HCT116 (cell line): ENCODE measurements at regions not wholly inside any gene's neighbourhood (a gene's known extent, or its start where the extent isn't known, plus 50 kb on each side); places are given as distances from the start of the nearest gene placed in this dataset.

Experiments
- ATAC-seq: fragments of 200-7000 bp; cut with Tn5 transposase; 2 replicates; pipeline ENCODE4 v1.9.1; 2020; ENCODE audit warnings: mild to moderate bottlenecking, moderate library complexity
- BruUV-seq: library from RNA; stranded (reverse); fragments of 400-500 nt; replicated peaks from 2 replicates; lab custom pipeline; 2021; lab: Mats Ljungman, UMichigan
- CTCF ChIA-PET: fragments of 300-600 bp; sonication (Branson Sonifier 250); formaldehyde crosslinking; loops from one replicate; lab custom pipeline; 2021; ENCODE audit warnings: antibody characterized with exemption; lab: Charles Lee
- POLR2A ChIA-PET: fragments of 300-600, 350-600 bp; sonication (Branson Sonifier 250); formaldehyde crosslinking; loops from one replicate; lab custom pipeline; 2021; ENCODE audit warnings: antibody characterized with exemption; lab: Charles Lee
- RAD21 ChIA-PET, 2 experiments: fragments of 300-600 bp; sonication (Branson Sonifier 250); formaldehyde crosslinking; loops; one replicate each; lab custom pipeline; 2023; ENCODE audit warnings: low total read pairs in 2 of 2; ENCODE audit not compliant: uncharacterized antibody in 2 of 2, unreplicated experiment in 2 of 2, low non-redundant PET in 1 of 2; lab: Charles Lee
- DNase-seq: peaks from one replicate; pipeline ENCODE4 v3.0.0-alpha.2; 2010; ENCODE audit warnings: low read depth, low spot score
- H2AFZ ChIP-seq: fragments of 200-600 bp; shearing (Covaris generic), sonication (generic); 2 replicates; pipeline ENCODE4 v1.6.1; 2017; ENCODE audit warnings: low read depth, mixed run types, mixed read lengths, antibody characterized with exemption, low read length; ENCODE audit not compliant: poor library complexity, severe bottlenecking
- H3K27ac ChIP-seq: 2 replicates; pipeline ENCODE4 v1.5.1; 2012; ENCODE audit warnings: low read depth, low read length
- H3K27me3 ChIP-seq: fragments of 200-600 bp; sonication (generic); 2 replicates; pipeline ENCODE4 v1.6.1; 2016; ENCODE audit warnings: mixed run types, low read length, mixed read lengths; ENCODE audit not compliant: insufficient read depth
- H3K36me3 ChIP-seq, 2 experiments: fragments of 200-500 bp in 1 of 2; fragments of 200-600 bp in 1 of 2; sonication (Bioruptor generic) in 1 of 2; sonication (generic) in 1 of 2; 2 replicates each; pipeline versions ENCODE4 v1.5.1 to v1.6.1; 2014 to 2016; ENCODE audit warnings: low read length in 2 of 2, inconsistent platforms in 1 of 2, mixed read lengths in 1 of 2, mixed run types in 1 of 2; ENCODE audit not compliant: insufficient read depth in 2 of 2, control insufficient read depth in 1 of 2
- H3K4me1 ChIP-seq, 2 experiments: fragments of 200-600 bp in 1 of 2; sonication (generic) in 1 of 2; 2 replicates each; pipeline versions ENCODE4 v1.5.1 to v1.6.1; 2012 to 2017; ENCODE audit warnings: low read length in 2 of 2, inconsistent platforms in 1 of 2, mild to moderate bottlenecking in 1 of 2, mixed read lengths in 1 of 2, mixed run types in 1 of 2, moderate library complexity in 1 of 2; ENCODE audit not compliant: insufficient read depth in 2 of 2, control insufficient read depth in 1 of 2
- H3K4me2 ChIP-seq: fragments of 200-600 bp; sonication (generic); 2 replicates; pipeline ENCODE4 v1.6.1; 2017; ENCODE audit warnings: mixed run types, low read length, mixed read lengths
- H3K4me3 ChIP-seq, 2 experiments: fragments of 200-600 bp in 1 of 2; sonication (generic) in 1 of 2; replicated peaks in 1 of 2; 2 replicates each; pipeline ENCODE4 v1.5.1; 2011 to 2016; ENCODE audit warnings: low read length in 2 of 2, control low read depth in 1 of 2, low read depth in 1 of 2, mild to moderate bottlenecking in 1 of 2, mixed read lengths in 1 of 2, mixed run types in 1 of 2
- H3K79me2 ChIP-seq: fragments of 200-600 bp; sonication (generic); 2 replicates; pipeline ENCODE4 v1.6.1; 2017; ENCODE audit warnings: mild to moderate bottlenecking, mixed run types, low read length, moderate library complexity, mixed read lengths; ENCODE audit not compliant: insufficient read depth
- H3K9ac ChIP-seq: fragments of 200-600 bp; sonication (generic); 2 replicates; pipeline ENCODE4 v1.6.1; 2016; ENCODE audit warnings: low read length, mixed read lengths
- H3K9me2 ChIP-seq: fragments of 200-600 bp; sonication (generic), shearing (Covaris generic); 2 replicates; pipeline ENCODE4 v1.6.1; 2017; ENCODE audit warnings: mixed run types, mild to moderate bottlenecking, moderate library complexity; ENCODE audit not compliant: insufficient read depth
- H3K9me3 ChIP-seq, 2 experiments: fragments of 200-500 bp in 1 of 2; fragments of 200-600 bp in 1 of 2; sonication (Bioruptor generic) in 1 of 2; sonication (generic) in 1 of 2; 2 replicates each; pipeline ENCODE4 v1.6.1; 2014 to 2017; ENCODE audit warnings: low read length in 2 of 2, mixed read lengths in 2 of 2, inconsistent platforms in 1 of 2, low read depth in 1 of 2, mild to moderate bottlenecking in 1 of 2, mixed run types in 1 of 2, moderate library complexity in 1 of 2; ENCODE audit not compliant: control insufficient read depth in 1 of 2, insufficient read depth in 1 of 2
- H4K20me1 ChIP-seq: fragments of 200-600 bp; sonication (generic), shearing (Covaris generic); 2 replicates; pipeline ENCODE4 v1.6.1; 2017; ENCODE audit warnings: mixed run types, mild to moderate bottlenecking, moderate library complexity; ENCODE audit not compliant: insufficient read depth
- CBX3 ChIP-seq: IDR thresholded peaks from 2 replicates; pipeline ENCODE4 v1.6.1; 2012; ENCODE audit warnings: low read depth
- CEBPB ChIP-seq: IDR thresholded peaks from 2 replicates; pipeline ENCODE4 v1.6.1; 2012; ENCODE audit warnings: low read depth
- EGR1 ChIP-seq: IDR thresholded peaks from 2 replicates; pipeline ENCODE4 v1.6.1; 2012; ENCODE audit warnings: low read depth
- FOSL1 ChIP-seq: IDR thresholded peaks from 2 replicates; pipeline ENCODE4 v1.6.1; 2012; ENCODE audit warnings: low read depth
- JUND ChIP-seq: IDR thresholded peaks from 2 replicates; pipeline ENCODE4 v1.6.1; 2012
- POLR2A ChIP-seq: IDR thresholded peaks from 2 replicates; pipeline ENCODE4 v1.7.0; 2011; ENCODE audit warnings: borderline replicate concordance; ENCODE audit not compliant: insufficient read depth, insufficient read length; ENCODE audit errors: extremely low read depth
- RAD21 ChIP-seq: IDR thresholded peaks from 2 replicates; pipeline ENCODE4 v1.6.1; 2012; ENCODE audit warnings: low read depth, mild to moderate bottlenecking
- REST ChIP-seq: IDR thresholded peaks from 2 replicates; pipeline ENCODE4 v1.6.1; 2012; ENCODE audit warnings: low read depth
- SIN3A ChIP-seq: IDR thresholded peaks from 2 replicates; pipeline ENCODE4 v1.6.1; 2012; ENCODE audit warnings: low read depth
- SP1 ChIP-seq: IDR thresholded peaks from 2 replicates; pipeline ENCODE4 v1.6.1; 2012; ENCODE audit warnings: low read depth
- ZBTB33 ChIP-seq: IDR thresholded peaks from 2 replicates; pipeline ENCODE4 v1.6.1; 2011; ENCODE audit warnings: mild to moderate bottlenecking, low read length, moderate library complexity; ENCODE audit not compliant: insufficient replicate concordance; ENCODE audit errors: extremely low read depth
- ZFX ChIP-seq: fragments of 450-650 bp; IDR thresholded peaks from 2 replicates; pipeline ENCODE4 v1.6.1; 2017
- intact Hi-C: fragments of 100-400 bp; cut with micrococcal nuclease; formaldehyde crosslinking; loops from 2 replicates; pipeline ENCODE4 v1.10.0; 2022
- TF ChIP-seq, protein P1 (sequence below), 3 experiments: fragments of 200-600 bp in 1 of 3; sonication (generic) in 1 of 3; IDR thresholded peaks in 2 of 3; conservative IDR thresholded peaks in 1 of 3; 2 replicates each; pipeline ENCODE4 v1.5.1; 2012 to 2017; ENCODE audit warnings: low read depth in 2 of 3, low read length in 2 of 3, antibody characterized with exemption in 1 of 3, borderline replicate concordance in 1 of 3, control low read depth in 1 of 3, mild to moderate bottlenecking in 1 of 3, mixed read lengths in 1 of 3, mixed run types in 1 of 3, moderate library complexity in 1 of 3; ENCODE audit not compliant: insufficient read depth in 1 of 3
- TF ChIP-seq, protein P2 (sequence below): IDR thresholded peaks from 2 replicates; pipeline ENCODE4 v1.6.1; 2012

GRCh38 chr4:28754376-28754775 lies 1893.7 kb downstream of the STIM2 start:
- TF ChIP-seq SIN3A (no peak), JUND (no peak), CEBPB (no peak), POLR2A (no peak), REST (no peak), ZBTB33 (no peak), RAD21 (no peak), EGR1 (no peak), FOSL1 (no peak), ZFX (no peak), SP1 (no peak), CBX3 (no peak)
- TF ChIP-seq, protein P1, sequence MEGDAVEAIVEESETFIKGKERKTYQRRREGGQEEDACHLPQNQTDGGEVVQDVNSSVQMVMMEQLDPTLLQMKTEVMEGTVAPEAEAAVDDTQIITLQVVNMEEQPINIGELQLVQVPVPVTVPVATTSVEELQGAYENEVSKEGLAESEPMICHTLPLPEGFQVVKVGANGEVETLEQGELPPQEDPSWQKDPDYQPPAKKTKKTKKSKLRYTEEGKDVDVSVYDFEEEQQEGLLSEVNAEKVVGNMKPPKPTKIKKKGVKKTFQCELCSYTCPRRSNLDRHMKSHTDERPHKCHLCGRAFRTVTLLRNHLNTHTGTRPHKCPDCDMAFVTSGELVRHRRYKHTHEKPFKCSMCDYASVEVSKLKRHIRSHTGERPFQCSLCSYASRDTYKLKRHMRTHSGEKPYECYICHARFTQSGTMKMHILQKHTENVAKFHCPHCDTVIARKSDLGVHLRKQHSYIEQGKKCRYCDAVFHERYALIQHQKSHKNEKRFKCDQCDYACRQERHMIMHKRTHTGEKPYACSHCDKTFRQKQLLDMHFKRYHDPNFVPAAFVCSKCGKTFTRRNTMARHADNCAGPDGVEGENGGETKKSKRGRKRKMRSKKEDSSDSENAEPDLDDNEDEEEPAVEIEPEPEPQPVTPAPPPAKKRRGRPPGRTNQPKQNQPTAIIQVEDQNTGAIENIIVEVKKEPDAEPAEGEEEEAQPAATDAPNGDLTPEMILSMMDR (IDR thresholded peaks at IDR 0.05 in 2 of 3, conservative IDR thresholded peaks at IDR 0.05 in 1 of 3; ENCODE audit: borderline replicate concordance in 1 of 3, insufficient read depth in 1 of 3, low read depth in 2 of 3, low read length in 2 of 3): no peak
- TF ChIP-seq, protein P2, sequence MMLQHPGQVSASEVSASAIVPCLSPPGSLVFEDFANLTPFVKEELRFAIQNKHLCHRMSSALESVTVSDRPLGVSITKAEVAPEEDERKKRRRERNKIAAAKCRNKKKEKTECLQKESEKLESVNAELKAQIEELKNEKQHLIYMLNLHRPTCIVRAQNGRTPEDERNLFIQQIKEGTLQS: no peak
- H3K4me2 ChIP-seq: no peak overlapping the region
- H3K27me3 ChIP-seq: no peaks in the 10 kb centered on the region
- H3K9me2 ChIP-seq: no peaks in the 10 kb centered on the region
- ChIA-PET RAD21 (no interaction called here), POLR2A (no interaction called here), CTCF (no interaction called here)
- no TSS peak for BruUV-seq
- ATAC-seq (no peak), DNase-seq (no peak)
- no peak overlapping the region for H2AFZ ChIP-seq
- no peak overlapping the region for H3K27ac ChIP-seq
- no peaks in the 10 kb centered on the region for H3K79me2 ChIP-seq
- H3K36me3 ChIP-seq: no peaks in the 10 kb centered on the region
- no peaks in the 10 kb centered on the region for H3K4me1 ChIP-seq
- no peak overlapping the region for H3K9ac ChIP-seq
- H4K20me1 ChIP-seq: no peaks in the 10 kb centered on the region
- H3K4me3 ChIP-seq: no peak overlapping the region
- intact Hi-C loops: no loop called here
- no peaks in the 10 kb centered on the region for H3K9me3 ChIP-seq
